ENCODE measurements at regions not wholly inside any gene's neighbourhood (a gene's known extent, or its start where the extent isn't known, plus 50 kb on each side); places are given as distances from the start of the nearest gene placed in this dataset.

DNA sequence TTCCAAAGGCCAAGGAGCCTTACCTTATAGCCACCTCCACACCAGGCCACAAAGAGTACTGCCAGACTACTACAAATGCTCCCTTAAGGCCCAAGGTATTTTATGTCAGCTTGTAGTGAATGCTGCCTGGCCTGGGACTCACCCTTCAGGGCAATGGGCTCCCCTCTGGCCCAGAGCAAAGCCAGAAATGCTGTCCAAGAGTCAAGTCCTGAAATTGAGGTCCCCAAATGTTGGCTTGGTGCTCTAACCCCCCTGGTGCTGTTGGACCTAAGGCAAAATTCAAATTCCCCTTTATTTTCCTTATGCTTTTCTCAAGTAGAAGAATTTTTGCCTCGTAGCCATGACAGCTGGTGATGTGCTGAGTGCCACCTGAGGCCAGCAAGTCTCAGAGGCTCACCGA lies 1354.3 kb upstream of the DIAPH2 start:
- no peaks in the 10 kb centered on the region for H3K9me3 ChIP-seq (ENCODE audit: low read length)
- FAIRE-seq = no peak
- no peaks in the 10 kb centered on the region for H4K20me1 ChIP-seq (ENCODE audit: insufficient read depth, low read length)
- H3K4me2 ChIP-seq (ENCODE audit: low read depth, low read length) = no peak overlapping the region
- ATAC-seq = no peak
- H3K36me3 ChIP-seq (replicated peaks in 1 of 2; ENCODE audit: control insufficient read depth in 1 of 2, insufficient read depth in 2 of 2, low read length in 2 of 2) = no peaks in the 10 kb centered on the region
- TF ChIP-seq HDAC6 (IDR thresholded peaks at IDR 0.05; ENCODE audit: low read depth, low read length) (no peak), ZNF569 (CRISPR knock-in tag; IDR thresholded peaks at IDR 0.05; ENCODE audit: borderline replicate concordance) (no peak), KDM5A (IDR thresholded peaks at IDR 0.05; ENCODE audit: borderline replicate concordance, low read length) (no peak), ZSCAN30 (CRISPR knock-in tag; IDR thresholded peaks at IDR 0.05) (no peak), BRD4 (CRISPR knock-in tag; IDR thresholded peaks at IDR 0.05) (no peak), ATF5 (CRISPR knock-in tag; IDR thresholded peaks at IDR 0.05; ENCODE audit: low read depth) (no peak), TFE3 (CRISPR knock-in tag; IDR thresholded peaks at IDR 0.05) (no peak), KMT2A (CRISPR knock-in tag; IDR thresholded peaks at IDR 0.05) (no peak), BRCA1 (CRISPR knock-in tag; IDR thresholded peaks at IDR 0.05) (no peak), ZSCAN9 (CRISPR knock-in tag; IDR thresholded peaks at IDR 0.05; ENCODE audit: borderline replicate concordance) (no peak)
- H3K9ac ChIP-seq (ENCODE audit: insufficient read depth, low read depth, low read length) = no peak overlapping the region
- in situ Hi-C loops (cut with HindIII; ENCODE audit: extremely low pct_ligation_motif_present, low pct_unique_long_range_greater_than_20kb) (no loop called here), intact Hi-C loops (cut with micrococcal nuclease; ENCODE audit: unreplicated experiment) (no loop called here)
- H3K79me2 ChIP-seq (ENCODE audit: insufficient read depth, low read length) = no peaks in the 10 kb centered on the region
- ChIA-PET CTCF (ENCODE audit: low intra/inter-chr PET ratio, low total read pairs) (no interaction called here), POLR2A (no interaction called here)
- H3K27me3 ChIP-seq (ENCODE audit: control insufficient read depth in 1 of 2, insufficient read depth in 2 of 2, low read length in 2 of 2) = no peaks in the 10 kb centered on the region
- no peak for DNase-seq (ENCODE audit: low spot score)
- WGBS (ENCODE audit: low lambda C conversion rate) = no CpG with 5 or more reads among the region's 2 CpGs
- no TSS peak for BruUV-seq (replicated peaks)
- H2AFZ ChIP-seq (ENCODE audit: low read length) = no peak overlapping the region
- no peak overlapping the region for H3K4me3 ChIP-seq (replicated peaks in 1 of 3; ENCODE audit: insufficient read depth in 1 of 3, low read depth in 2 of 3, low read length in 3 of 3)
- H3K4me1 ChIP-seq (ENCODE audit: insufficient read depth, low read length) = no peaks in the 10 kb centered on the region
- no peak overlapping the region for H3K27ac ChIP-seq (ENCODE audit: extremely low read length, insufficient read depth, low read length)

All from HepG2 (cell line).